GM12878 (cell line): ENCODE measurements at regions not wholly inside any gene's neighbourhood (a gene's known extent, or its start where the extent isn't known, plus 50 kb on each side); places are given as distances from the start of the nearest gene placed in this dataset.

Source experiments
- ATF3 ChIP-seq: IDR thresholded peaks from 2 replicates; pipeline ENCODE4 v1.6.1; 2011; ENCODE audit warnings: low read depth, mild to moderate bottlenecking, low read length, moderate library complexity, borderline replicate concordance; ENCODE audit errors: extremely low read depth
- BRCA1 ChIP-seq: IDR thresholded peaks from 2 replicates; pipeline ENCODE4 v1.6.1; 2011; ENCODE audit warnings: low read depth, low read length, improper control_type of control experiment
- CBX3 ChIP-seq: fragments of 200-600 bp; sonication (generic); IDR thresholded peaks from 2 replicates; pipeline ENCODE4 v1.6.1; 2016; ENCODE audit warnings: low read depth, borderline replicate concordance
- CTCF ChIP-seq, 3 experiments: IDR thresholded peaks in 2 of 3; conservative IDR thresholded peaks in 1 of 3; 2 replicates each; pipeline ENCODE4 v1.5.1; 2011; ENCODE audit warnings: low read depth in 3 of 3, low read length in 3 of 3, mild to moderate bottlenecking in 3 of 3, control low read depth in 2 of 3, moderate library complexity in 2 of 3, inconsistent platforms in 1 of 3, mixed read lengths in 1 of 3; ENCODE audit not compliant: control insufficient read depth in 2 of 3, insufficient read depth in 1 of 3; ENCODE audit errors: extremely low read depth in 1 of 3
- GATAD2B ChIP-seq: fragments of 450-650 bp; conservative IDR thresholded peaks from 2 replicates; pipeline ENCODE4 v1.6.1; 2017; ENCODE audit warnings: low read depth, mild to moderate bottlenecking, moderate library complexity
- HDAC2 ChIP-seq: fragments of 200-600 bp; sonication (generic); IDR thresholded peaks from 2 replicates; pipeline ENCODE4 v1.6.1; 2017
- KDM1A ChIP-seq: fragments of 200-600 bp; sonication (generic); IDR thresholded peaks from 2 replicates; pipeline ENCODE4 v1.6.1; 2016; ENCODE audit warnings: borderline replicate concordance
- POLR2A ChIP-seq: IDR thresholded peaks from 2 replicates; pipeline ENCODE4 v1.6.1; 2011; ENCODE audit warnings: low read depth, mild to moderate bottlenecking, low read length
- SIN3A ChIP-seq: IDR thresholded peaks from 2 replicates; pipeline ENCODE4 v1.6.1; 2012; ENCODE audit warnings: low read depth, low read length, improper control_type of control experiment
- SPI1 ChIP-seq: IDR thresholded peaks from 2 replicates; pipeline ENCODE4 v1.6.1; 2011; ENCODE audit warnings: low read depth, mild to moderate bottlenecking, low read length, moderate library complexity, borderline replicate concordance; ENCODE audit not compliant: insufficient read depth
- YY1 ChIP-seq: IDR thresholded peaks from 2 replicates; pipeline ENCODE4 v1.6.1; 2011; ENCODE audit warnings: low read depth, mild to moderate bottlenecking, low read length

- TF ChIP-seq SPI1 = no peak
- no peak for TF ChIP-seq KDM1A
- no peak for TF ChIP-seq CTCF (IDR thresholded peaks at IDR 0.05 in 2 of 3, conservative IDR thresholded peaks at IDR 0.05 in 1 of 3; ENCODE audit: control insufficient read depth in 2 of 3, extremely low read depth in 1 of 3, insufficient read depth in 1 of 3, low read depth in 3 of 3, low read length in 3 of 3)
- TF ChIP-seq POLR2A = no peak
- TF ChIP-seq ATF3 = no peak
- no peak for TF ChIP-seq SIN3A
- no peak for TF ChIP-seq HDAC2
- no peak for TF ChIP-seq BRCA1
- TF ChIP-seq YY1 = no peak
- TF ChIP-seq CBX3 = no peak
- TF ChIP-seq GATAD2B = no peak
Observed at GRCh38 chr12:76144245-76144549, 59.7 kb upstream of the NAP1L1 start.
